Gastroesophageal sphincter (tissue), 4 donors: ENCODE measurements at regions not wholly inside any gene's neighbourhood (a gene's known extent, or its start where the extent isn't known, plus 50 kb on each side); places are given as distances from the start of the nearest gene placed in this dataset.

Source experiments
- ATAC-seq: fragments of 150-250 bp; one replicate; pipeline ENCODE4 v1.9.1; 2016; ENCODE audit warnings: mild to moderate bottlenecking, moderate library complexity
- H3K27ac ChIP-seq, 4 donors: fragments of 200-600 bp; sonication (generic) in 3 of 4; 1 replicate in 3 of 4; 2 replicates in 1 of 4; pipeline ENCODE4 v1.5.1; 2016 to 2019
- H3K27me3 ChIP-seq: fragments of 200-600 bp; sonication (generic); one replicate; pipeline ENCODE4 v1.5.1; 2019
- H3K36me3 ChIP-seq, 2 donors: fragments of 200-600 bp; sonication (generic); one replicate each; pipeline ENCODE4 v1.5.1; 2019; ENCODE audit warnings: control low read depth in 1 of 2
- H3K4me1 ChIP-seq, 3 donors: fragments of 200-600 bp; sonication (generic); 1 replicate in 2 of 3; 2 replicates in 1 of 3; pipeline ENCODE4 v1.5.1; 2016 to 2019; ENCODE audit warnings: control low read depth in 2 of 3
- H3K4me3 ChIP-seq, 2 donors: fragments of 200-600 bp; sonication (generic); one replicate each; pipeline ENCODE4 v1.5.1; 2019; ENCODE audit warnings: mild to moderate bottlenecking in 1 of 2, moderate library complexity in 1 of 2
- H3K9me3 ChIP-seq, 3 donors: fragments of 200-600 bp; sonication (generic); one replicate each; pipeline ENCODE4 v1.5.1; 2017 to 2019; ENCODE audit warnings: control low read depth in 2 of 3
- EP300 ChIP-seq: sonication (generic); formaldehyde crosslinking; IDR thresholded peaks from one replicate; pipeline ENCODE4 v1.6.1; 2017; ENCODE audit warnings: antibody characterized with exemption, mild to moderate bottlenecking
- POLR2A ChIP-seq, 2 donors: fragments of 450-650 bp; IDR thresholded peaks; one replicate each; pipeline ENCODE4 v1.6.1; 2017; ENCODE audit warnings: antibody characterized with exemption in 2 of 2, mild to moderate bottlenecking in 2 of 2, moderate library complexity in 1 of 2
- POLR2AphosphoS5 ChIP-seq: sonication (generic); formaldehyde crosslinking; IDR thresholded peaks from one replicate; pipeline ENCODE4 v1.6.1; 2017; ENCODE audit warnings: antibody characterized with exemption
- WGBS, 2 donors: methylation state at CpG; one replicate each; pipeline ENCODE4 v1.1.5; 2018; ENCODE audit warnings: low coverage in 1 of 2; 5-methylcytosine and 5-hydroxymethylcytosine counted together
- TF ChIP-seq, protein P1 (sequence below), 4 experiments: fragments of 200-600 bp in 2 of 4; fragments of 450-650 bp in 2 of 4; sonication (generic) in 1 of 4; IDR thresholded peaks; one replicate each; pipeline ENCODE4 v1.5.1; 2017 to 2019; ENCODE audit warnings: antibody characterized with exemption in 4 of 4, mild to moderate bottlenecking in 2 of 4, moderate library complexity in 2 of 4

DNA sequence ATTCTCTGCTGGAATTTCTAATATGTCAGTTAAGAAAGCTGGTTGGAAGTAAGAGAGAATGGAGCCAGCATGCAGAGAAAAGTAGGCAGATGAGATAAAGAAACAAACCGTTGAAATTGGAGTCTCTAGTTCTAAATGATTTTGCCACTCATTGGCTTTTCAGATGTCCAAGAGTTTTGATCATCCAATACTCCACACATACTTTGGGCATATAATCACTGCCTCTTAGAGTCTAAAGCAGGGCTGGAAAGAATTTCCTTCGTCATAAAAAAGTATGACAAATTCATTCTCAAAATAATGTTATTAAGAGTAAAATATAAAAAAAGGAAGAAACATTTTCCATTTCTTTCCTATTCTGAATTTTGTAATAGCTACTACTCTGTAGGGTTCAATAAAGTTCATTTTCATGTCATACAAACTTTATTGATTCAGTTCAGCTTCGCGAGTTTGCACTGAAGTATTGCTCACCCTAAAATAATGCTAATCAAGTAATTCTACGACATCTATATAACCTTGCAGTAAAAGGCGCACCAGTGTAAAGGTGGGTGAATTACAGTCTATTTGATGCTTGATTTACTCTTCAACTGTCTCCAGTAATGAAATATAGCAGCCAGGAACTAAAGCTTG lies 1556.6 kb downstream of the NCAM2 start:
- 72 to 85% methylated on average over 6 of the region's 6 CpGs for WGBS, 2 donors
- no peaks in the 10 kb centered on the region for H3K36me3 ChIP-seq
- no peak overlapping the region for H3K4me3 ChIP-seq
- H3K9me3 ChIP-seq, result no peaks in the 10 kb centered on the region
- H3K27ac ChIP-seq, result no peak overlapping the region
- ATAC-seq, result no peak
- H3K4me1 ChIP-seq, result no peaks in the 10 kb centered on the region
- H3K27me3 ChIP-seq, result no peaks in the 10 kb centered on the region
- TF ChIP-seq EP300 (no peak), POLR2A (IDR thresholded peaks at IDR 0.05) (no peak), POLR2AphosphoS5 (no peak)
- TF ChIP-seq, protein P1, sequence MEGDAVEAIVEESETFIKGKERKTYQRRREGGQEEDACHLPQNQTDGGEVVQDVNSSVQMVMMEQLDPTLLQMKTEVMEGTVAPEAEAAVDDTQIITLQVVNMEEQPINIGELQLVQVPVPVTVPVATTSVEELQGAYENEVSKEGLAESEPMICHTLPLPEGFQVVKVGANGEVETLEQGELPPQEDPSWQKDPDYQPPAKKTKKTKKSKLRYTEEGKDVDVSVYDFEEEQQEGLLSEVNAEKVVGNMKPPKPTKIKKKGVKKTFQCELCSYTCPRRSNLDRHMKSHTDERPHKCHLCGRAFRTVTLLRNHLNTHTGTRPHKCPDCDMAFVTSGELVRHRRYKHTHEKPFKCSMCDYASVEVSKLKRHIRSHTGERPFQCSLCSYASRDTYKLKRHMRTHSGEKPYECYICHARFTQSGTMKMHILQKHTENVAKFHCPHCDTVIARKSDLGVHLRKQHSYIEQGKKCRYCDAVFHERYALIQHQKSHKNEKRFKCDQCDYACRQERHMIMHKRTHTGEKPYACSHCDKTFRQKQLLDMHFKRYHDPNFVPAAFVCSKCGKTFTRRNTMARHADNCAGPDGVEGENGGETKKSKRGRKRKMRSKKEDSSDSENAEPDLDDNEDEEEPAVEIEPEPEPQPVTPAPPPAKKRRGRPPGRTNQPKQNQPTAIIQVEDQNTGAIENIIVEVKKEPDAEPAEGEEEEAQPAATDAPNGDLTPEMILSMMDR (IDR thresholded peaks at IDR 0.05), result no peak

GRCh38 chr21:22556829-22557228 lies 1558.6 kb downstream of the NCAM2 start:
- no peak overlapping the region for H3K27ac ChIP-seq
- no peak for ATAC-seq
- H3K36me3 ChIP-seq, result no peaks in the 10 kb centered on the region
- H3K9me3 ChIP-seq, result no peaks in the 10 kb centered on the region
- TF ChIP-seq EP300 (no peak), POLR2AphosphoS5 (no peak), POLR2A (IDR thresholded peaks at IDR 0.05) (no peak)
- TF ChIP-seq, protein P1 (IDR thresholded peaks at IDR 0.05), result no peak
- H3K27me3 ChIP-seq, result no peaks in the 10 kb centered on the region
- no peak overlapping the region for H3K4me3 ChIP-seq
- no peaks in the 10 kb centered on the region for H3K4me1 ChIP-seq

GRCh38 chr21:22561946-22562345 lies 1563.7 kb downstream of the NCAM2 start:
- TF ChIP-seq POLR2A (IDR thresholded peaks at IDR 0.05) (no peak), EP300 (no peak), POLR2AphosphoS5 (no peak)
- TF ChIP-seq, protein P1 (IDR thresholded peaks at IDR 0.05), result no peak
- no peak overlapping the region for H3K27ac ChIP-seq
- no peaks in the 10 kb centered on the region for H3K4me1 ChIP-seq
- no peaks in the 10 kb centered on the region for H3K9me3 ChIP-seq
- 100% methylated on average over 1 of the region's 16 CpGs; no CpG with 5 or more reads in 1 of the 2 donors for WGBS, 2 donors
- no peaks in the 10 kb centered on the region for H3K36me3 ChIP-seq
- H3K4me3 ChIP-seq, result no peak overlapping the region
- H3K27me3 ChIP-seq, result no peaks in the 10 kb centered on the region
- ATAC-seq, result no peak

GRCh38 chr21:22573834-22574233 lies 1575.6 kb downstream of the NCAM2 start:
- no peaks in the 10 kb centered on the region for H3K36me3 ChIP-seq
- TF ChIP-seq POLR2A (IDR thresholded peaks at IDR 0.05), result no peak
- H3K4me3 ChIP-seq, result no peak overlapping the region
- 75 to 90% methylated on average over 1 of the region's 1 CpG for WGBS, 2 donors
- H3K27ac ChIP-seq, result no peak overlapping the region
- no peaks in the 10 kb centered on the region for H3K4me1 ChIP-seq
- H3K9me3 ChIP-seq, result no peaks in the 10 kb centered on the region
- no peak for ATAC-seq
- no peaks in the 10 kb centered on the region for H3K27me3 ChIP-seq

- H3K27me3 ChIP-seq, result no peaks in the 10 kb centered on the region
- H3K4me3 ChIP-seq, result no peak overlapping the region
- H3K36me3 ChIP-seq, result no peaks in the 10 kb centered on the region
- H3K9me3 ChIP-seq, result no peaks in the 10 kb centered on the region
- TF ChIP-seq, protein P1 (IDR thresholded peaks at IDR 0.05), result peak in 1 of 4 experiments; percentile 28
- TF ChIP-seq POLR2A (IDR thresholded peaks at IDR 0.05), result no peak
- no peak for TF ChIP-seq EP300
- TF ChIP-seq POLR2AphosphoS5, result no peak
- 14 to 25% methylated on average over 5 of the region's 5 CpGs for WGBS, 2 donors
- no peaks in the 10 kb centered on the region for H3K4me1 ChIP-seq
- H3K27ac ChIP-seq, result no peak overlapping the region
- no peak for ATAC-seq
Measured at GRCh38 chr21:22575165-22575584, 1577.0 kb downstream of the NCAM2 start.
